ENCODE measurements at regions not wholly inside any gene's neighbourhood (a gene's known extent, or its start where the extent isn't known, plus 50 kb on each side); places are given as distances from the start of the nearest gene placed in this dataset.

DNA sequence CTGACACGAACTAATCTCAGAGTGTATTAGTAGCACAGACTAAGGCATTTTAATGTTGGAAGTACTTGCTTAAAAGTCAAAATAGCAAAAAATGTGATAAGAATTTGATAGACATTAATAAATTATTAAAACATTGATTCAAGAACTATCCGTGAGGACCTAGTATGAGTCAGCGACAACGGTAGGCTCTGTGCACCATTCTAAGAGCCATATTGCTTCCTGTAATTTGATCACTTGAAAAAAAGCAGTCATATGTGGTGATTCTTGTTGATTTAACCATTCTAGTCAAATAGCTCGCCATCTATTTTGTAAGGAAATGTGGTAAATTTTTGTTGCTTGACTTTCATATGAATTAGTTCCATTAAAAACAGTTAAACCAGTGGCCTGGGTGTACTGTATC is 534.9 kb upstream of the ARRDC4 start:
- in situ Hi-C loops (cut with HindIII; ENCODE audit: low sequenced_read_pairs), result no loop called here
- DNase-seq (ENCODE audit: low spot score), result no peak

DNA sequence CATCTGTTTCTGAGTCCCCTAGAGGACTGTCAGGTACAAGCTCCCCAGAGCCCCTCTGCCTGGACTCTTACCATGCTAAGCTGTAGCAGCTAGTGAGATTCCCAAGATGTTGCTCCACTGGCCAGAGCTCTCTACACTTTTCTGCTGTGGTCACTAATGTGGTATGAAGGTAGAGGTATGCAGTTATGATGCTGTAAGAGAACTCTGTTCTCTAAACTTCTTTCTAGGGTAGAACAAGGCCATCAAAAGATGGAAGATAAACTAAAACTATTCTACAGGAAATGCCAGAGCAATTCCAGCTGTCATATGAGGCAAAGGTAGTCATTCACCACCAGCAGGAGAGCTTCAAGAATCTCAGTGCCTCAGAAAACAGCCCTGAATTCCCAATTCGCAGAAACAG is 517.4 kb upstream of the ARRDC4 start:
- in situ Hi-C loops (cut with HindIII; ENCODE audit: low sequenced_read_pairs), result no loop called here
- DNase-seq (ENCODE audit: low spot score), result no peak

DNA sequence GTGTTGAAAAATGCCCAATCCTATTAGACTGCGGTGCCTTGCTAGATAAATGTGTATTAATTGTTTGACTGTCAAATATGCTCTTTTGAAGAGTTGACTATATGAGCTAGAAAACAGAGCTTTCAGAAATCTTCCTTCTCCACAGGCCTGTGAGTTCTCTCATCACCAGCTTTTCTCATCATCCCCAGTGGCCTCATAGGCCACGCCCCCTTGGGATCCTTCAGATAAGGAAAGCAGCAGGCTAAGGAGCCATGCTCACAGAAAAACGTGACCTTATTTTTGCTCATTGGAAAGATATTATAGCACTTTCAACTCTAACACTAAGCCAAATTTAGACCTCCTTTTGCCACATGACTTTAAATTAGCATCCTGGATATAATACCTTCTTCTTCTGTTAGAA is 514.4 kb upstream of the ARRDC4 start:
- in situ Hi-C loops (cut with HindIII; ENCODE audit: low sequenced_read_pairs), result no loop called here
- DNase-seq (ENCODE audit: low spot score), result no peak

GRCh38 chr15:97456521-97457202 is 503.8 kb upstream of the ARRDC4 start:
- DNase-seq (ENCODE audit: low spot score), result no peak
- in situ Hi-C loops (cut with HindIII; ENCODE audit: low sequenced_read_pairs), result no loop called here

DNA sequence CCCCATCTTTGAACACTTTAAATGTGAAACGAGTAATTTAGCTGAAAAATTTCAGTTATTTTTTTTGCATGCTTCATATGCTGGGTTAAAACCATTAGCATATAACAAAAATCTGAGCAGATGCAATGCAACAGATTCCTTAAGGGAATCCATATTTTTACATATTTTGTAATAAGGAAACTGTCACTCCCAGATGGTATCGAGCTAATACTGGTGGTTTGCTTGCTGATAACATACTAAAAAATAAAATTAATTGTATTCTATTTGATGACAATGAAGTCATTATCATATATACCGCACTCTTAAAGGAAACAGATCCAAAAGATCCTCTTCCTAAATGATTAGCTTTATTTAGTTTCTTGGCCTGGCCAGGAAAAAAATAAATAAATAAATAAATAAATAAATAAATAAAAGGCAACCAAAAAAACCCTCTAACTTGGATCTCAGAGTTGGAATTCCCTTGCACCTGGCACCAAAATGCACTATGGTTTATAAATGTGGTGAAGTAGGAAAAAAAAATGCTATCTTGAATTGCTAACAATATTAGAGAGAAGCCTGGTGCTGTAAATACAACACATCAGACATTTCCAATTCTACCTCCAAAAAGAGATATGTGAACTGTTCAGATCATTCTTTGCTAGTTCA is 503.2 kb upstream of the ARRDC4 start:
- DNase-seq (ENCODE audit: low spot score), result no peak
- in situ Hi-C loops (cut with HindIII; ENCODE audit: low sequenced_read_pairs), result no loop called here

GRCh38 chr15:97459771-97460170 is 500.7 kb upstream of the ARRDC4 start:
- DNase-seq (ENCODE audit: low spot score), result no peak
- in situ Hi-C loops (cut with HindIII; ENCODE audit: low sequenced_read_pairs), result no loop called here

GRCh38 chr15:97461226-97461625 is 499.3 kb upstream of the ARRDC4 start:
- DNase-seq (ENCODE audit: low spot score), result no peak
- in situ Hi-C loops (cut with HindIII; ENCODE audit: low sequenced_read_pairs), result no loop called here

- no peak for DNase-seq (ENCODE audit: low spot score)
- in situ Hi-C loops (cut with HindIII; ENCODE audit: low sequenced_read_pairs), result no loop called here
Measured at GRCh38 chr15:97463696-97464095, 496.8 kb upstream of the ARRDC4 start.

DNA sequence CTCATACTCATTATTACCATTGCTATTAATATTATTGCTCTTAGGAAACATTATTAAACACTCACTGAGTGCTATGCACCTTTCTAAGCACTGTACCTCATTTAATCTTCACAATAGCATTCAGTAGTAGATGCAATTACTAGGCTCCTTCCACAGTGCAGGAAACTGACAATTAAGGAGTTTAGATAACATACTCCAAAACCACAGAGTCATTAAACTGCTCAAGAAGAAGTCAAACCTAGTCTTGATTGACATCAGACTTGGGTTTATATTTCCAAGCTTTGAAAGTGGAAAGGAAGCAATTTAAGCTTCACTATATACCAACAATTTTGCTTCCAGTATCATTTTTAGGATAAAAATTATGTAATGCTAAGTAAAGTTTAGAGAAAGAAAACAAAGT is 490.1 kb upstream of the ARRDC4 start:
- in situ Hi-C loops (cut with HindIII; ENCODE audit: low sequenced_read_pairs), result no loop called here
- DNase-seq (ENCODE audit: low spot score), result no peak

DNA sequence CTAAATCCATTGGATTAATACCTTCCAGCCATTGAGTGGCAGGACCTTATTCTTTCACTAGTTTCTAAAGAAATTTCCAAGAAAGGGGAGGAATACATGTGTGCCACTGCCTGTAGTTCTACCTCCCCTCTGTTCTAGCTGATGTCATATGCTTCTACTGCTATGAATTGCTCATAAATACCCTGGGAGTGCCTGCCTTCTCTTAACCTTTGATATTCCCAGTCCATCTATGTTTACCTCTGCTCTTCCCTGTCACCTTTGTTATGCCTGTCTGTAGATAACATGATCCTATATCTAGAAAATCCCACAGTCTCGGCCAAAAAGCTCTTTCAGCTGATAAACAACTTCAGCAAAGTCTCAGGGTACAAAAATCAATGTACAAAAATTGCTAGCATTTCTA is 486.9 kb upstream of the ARRDC4 start:
- in situ Hi-C loops (cut with HindIII; ENCODE audit: low sequenced_read_pairs), result no loop called here
- DNase-seq (ENCODE audit: low spot score), result no peak

DNA sequence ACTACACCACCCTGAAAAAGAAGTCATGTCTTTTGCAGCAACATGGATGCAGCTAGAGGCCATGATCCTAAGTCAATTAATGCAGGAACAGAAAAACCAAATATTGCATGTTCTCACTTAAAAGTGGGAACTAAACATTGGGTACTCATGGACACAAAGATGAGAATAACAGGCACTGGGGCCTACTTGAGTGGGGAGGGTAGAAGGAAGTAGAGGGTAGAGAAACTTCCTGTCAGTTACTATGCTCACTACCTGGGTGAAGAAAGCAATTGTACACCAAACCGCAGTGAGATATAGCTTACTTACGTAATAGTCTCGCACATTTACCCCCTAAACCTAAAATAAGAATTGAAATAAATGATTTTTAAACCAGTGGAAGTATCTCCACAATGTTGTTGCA is 480.5 kb upstream of the ARRDC4 start:
- no peak for DNase-seq (ENCODE audit: low spot score)
- in situ Hi-C loops (cut with HindIII; ENCODE audit: low sequenced_read_pairs), result no loop called here

DNA sequence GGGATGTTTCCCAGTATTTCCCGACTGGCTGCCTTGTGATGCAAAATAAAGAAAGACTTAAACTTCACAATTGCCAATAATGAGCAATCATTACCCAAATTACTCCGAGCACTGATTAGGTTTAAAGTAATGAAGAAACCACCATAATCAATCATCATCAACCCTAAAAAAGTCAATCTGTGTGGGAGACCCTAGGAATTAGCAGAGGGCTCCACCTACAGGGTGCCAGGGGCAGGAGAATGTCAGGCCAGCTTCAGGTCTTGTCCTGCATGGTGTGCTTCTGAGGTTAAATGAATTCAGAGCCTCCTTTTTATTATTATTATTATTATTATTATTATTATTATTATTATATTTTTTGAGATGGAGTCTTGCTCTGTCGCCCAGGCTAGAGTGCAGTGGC is 478.0 kb upstream of the ARRDC4 start:
- in situ Hi-C loops (cut with HindIII; ENCODE audit: low sequenced_read_pairs), result no loop called here
- no peak for DNase-seq (ENCODE audit: low spot score)

- in situ Hi-C loops (cut with HindIII; ENCODE audit: low sequenced_read_pairs), result no loop called here
- DNase-seq (ENCODE audit: low spot score), result no peak
Measured at GRCh38 chr15:97483232-97483631, 477.3 kb upstream of the ARRDC4 start.

DNA sequence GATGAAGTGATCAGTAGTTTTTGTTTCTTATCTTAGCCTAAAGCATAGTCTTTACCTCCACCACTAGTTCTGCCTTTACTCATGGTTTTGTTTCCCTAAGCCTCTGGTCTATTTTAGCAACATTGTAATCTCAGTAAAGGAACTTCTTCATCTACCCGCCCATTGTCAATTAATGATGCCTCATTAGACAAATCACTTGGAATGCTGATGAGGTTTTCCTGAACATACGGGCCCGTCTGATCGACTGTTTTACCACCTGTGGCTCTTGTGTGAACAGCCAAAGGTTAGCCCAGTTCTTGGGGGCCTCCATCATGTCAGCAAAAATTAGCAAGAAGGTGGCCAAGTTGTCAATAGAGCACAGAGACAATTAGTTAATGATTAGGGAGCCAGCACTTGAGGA is 470.1 kb upstream of the ARRDC4 start:
- in situ Hi-C loops (cut with HindIII; ENCODE audit: low sequenced_read_pairs), result no loop called here
- DNase-seq (ENCODE audit: low spot score), result no peak

DNA sequence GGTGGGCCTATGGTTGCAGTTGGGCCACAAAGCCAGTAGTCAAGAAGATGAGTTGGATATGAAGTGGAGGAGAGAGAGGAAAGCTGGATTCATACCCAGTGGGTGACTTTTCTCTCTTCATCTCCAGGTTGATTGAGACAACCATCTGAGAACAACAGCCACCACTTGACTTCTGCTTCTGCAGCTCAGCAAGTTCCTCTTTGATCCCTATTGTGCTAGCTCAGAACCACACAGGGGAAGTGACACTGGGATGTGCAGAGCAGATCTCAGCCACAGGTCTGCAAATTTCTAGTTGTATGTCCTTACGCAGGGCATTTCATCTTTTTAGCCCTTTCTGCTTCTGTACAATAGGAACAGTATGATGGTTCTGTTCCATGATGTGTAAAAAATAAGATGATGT is 459.2 kb upstream of the ARRDC4 start:
- no peak for DNase-seq (ENCODE audit: low spot score)
- in situ Hi-C loops (cut with HindIII; ENCODE audit: low sequenced_read_pairs), result no loop called here

- DNase-seq (ENCODE audit: low spot score), result no peak
- in situ Hi-C loops (cut with HindIII; ENCODE audit: low sequenced_read_pairs), result no loop called here
Measured at GRCh38 chr15:97502038-97502437, 458.5 kb upstream of the ARRDC4 start.

- DNase-seq (ENCODE audit: low spot score), result no peak
- in situ Hi-C loops (cut with HindIII; ENCODE audit: low sequenced_read_pairs), result no loop called here
Measured at GRCh38 chr15:97504031-97504792, 456.3 kb upstream of the ARRDC4 start.

DNA sequence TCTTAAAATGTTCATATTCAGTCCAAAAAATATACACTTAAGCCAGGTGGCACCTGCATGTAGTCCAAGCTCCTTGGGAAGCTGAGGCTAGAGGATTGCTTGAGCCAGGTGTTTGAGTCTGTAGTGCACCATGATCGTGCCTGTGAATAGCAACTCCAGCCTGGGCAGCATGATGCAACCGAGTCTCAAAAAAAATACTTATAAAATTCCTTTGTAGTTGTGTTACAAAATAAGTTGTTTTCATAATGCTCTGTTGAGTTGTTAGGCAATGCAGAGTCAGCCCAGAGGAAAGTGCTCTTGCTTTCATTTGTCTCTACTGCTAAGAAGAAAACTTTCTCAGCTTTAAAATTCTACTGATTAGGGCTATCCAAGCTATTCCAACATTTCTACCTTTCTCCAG is 442.8 kb upstream of the ARRDC4 start:
- in situ Hi-C loops (cut with HindIII; ENCODE audit: low sequenced_read_pairs), result no loop called here
- no peak for DNase-seq (ENCODE audit: low spot score)

DNA sequence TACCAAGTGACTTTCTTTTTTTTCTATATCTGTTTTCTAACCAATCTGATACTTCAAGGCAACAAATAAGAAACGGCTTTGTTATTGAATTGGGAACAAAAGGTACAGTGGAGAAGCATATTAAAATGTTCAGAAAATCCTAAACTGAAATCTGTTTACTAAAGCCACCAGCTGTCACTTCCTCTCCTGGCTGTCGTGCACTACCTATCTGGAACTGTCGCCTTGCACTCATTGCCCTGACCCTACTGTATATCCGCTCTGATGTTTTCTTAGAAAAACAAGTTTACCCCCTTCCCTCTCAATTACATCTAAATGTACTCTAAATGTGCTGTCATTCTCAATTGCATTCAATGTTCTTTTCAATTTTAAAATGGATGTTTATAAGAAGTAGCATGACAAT is 439.8 kb upstream of the ARRDC4 start:
- no peak for DNase-seq (ENCODE audit: low spot score)
- in situ Hi-C loops (cut with HindIII; ENCODE audit: low sequenced_read_pairs), result no loop called here

GRCh38 chr15:97521381-97522285 is 438.9 kb upstream of the ARRDC4 start:
- no peak for DNase-seq (ENCODE audit: low spot score)
- in situ Hi-C loops (cut with HindIII; ENCODE audit: low sequenced_read_pairs), result no loop called here
